ENCODE measurements at regions not wholly inside any gene's neighbourhood (a gene's known extent, or its start where the extent isn't known, plus 50 kb on each side); places are given as distances from the start of the nearest gene placed in this dataset.

GRCh38 chr14:96638041-96638855 lies 136.1 kb downstream of the PAPOLA start:
- no peak overlapping the region for H2BK5ac ChIP-seq (ENCODE audit: low read depth, low read length)
- no peak overlapping the region for H3K18ac ChIP-seq (ENCODE audit: extremely low read depth, low read length)
- H2BK120ac ChIP-seq (replicated peaks; ENCODE audit: low read depth, low read length): no peak overlapping the region
- no peak overlapping the region for H3K23ac ChIP-seq (ENCODE audit: insufficient read length)
- H3K56ac ChIP-seq (replicated peaks; ENCODE audit: insufficient read length, low read depth, low read length): no peak overlapping the region
- no peak overlapping the region for H3K4ac ChIP-seq (replicated peaks; ENCODE audit: insufficient read length, low read depth, low read length)
- ChIA-PET POLR2A (ENCODE audit: partially characterized antibody) (no interaction called here), CTCF (ENCODE audit: partially characterized antibody) (interaction anchor here (1.0 to 1.2 kb wide), 3 partner anchors 9 to 22 kb away, joined by 3 read pairs; no protein-coding TSS in a partner anchor)
- no peak overlapping the region for H4K5ac ChIP-seq (ENCODE audit: insufficient read length, low read depth, low read length)
- no peak overlapping the region for H3K4me2 ChIP-seq (ENCODE audit: insufficient read depth in 1 of 2, low read depth in 2 of 2, low read length in 2 of 2)
- no peak overlapping the region for H2AK5ac ChIP-seq (ENCODE audit: low read depth, low read length)
- H3K23me2 ChIP-seq (ENCODE audit: low read depth, low read length): no peaks in the 10 kb centered on the region
- H2BK15ac ChIP-seq (ENCODE audit: low read length): no peak overlapping the region
- H2BK20ac ChIP-seq (ENCODE audit: low read length): no peak overlapping the region
- no peaks in the 10 kb centered on the region for H3K9me3 ChIP-seq (ENCODE audit: insufficient read depth in 2 of 2, low read depth in 1 of 2, low read length in 1 of 2)
- peak in 1 of 2 experiments; percentile 23 for DNase-seq (ENCODE audit: low read depth in 1 of 2, low spot score in 2 of 2)
- no peaks in the 10 kb centered on the region for H3K79me1 ChIP-seq (ENCODE audit: low read depth, low read length)
- no peak overlapping the region for H3K27ac ChIP-seq (ENCODE audit: low read depth, low read length)
- no peak overlapping the region for H4K91ac ChIP-seq (replicated peaks; ENCODE audit: insufficient read length, low read length)
- no peak overlapping the region for H3K4me3 ChIP-seq (ENCODE audit: extremely low read depth in 1 of 4, insufficient read depth in 2 of 4, low read depth in 3 of 4, low read length in 4 of 4)
- H3K27me3 ChIP-seq (replicated peaks in 1 of 4; ENCODE audit: control insufficient read depth in 3 of 4, extremely low read depth in 1 of 4, insufficient read depth in 3 of 4, low read length in 3 of 4): no peaks in the 10 kb centered on the region
- H3K36me3 ChIP-seq (ENCODE audit: control insufficient read depth in 2 of 4, insufficient read depth in 4 of 4, low read length in 3 of 4): no peaks in the 10 kb centered on the region
- no peaks in the 10 kb centered on the region for H3K4me1 ChIP-seq (replicated peaks in 1 of 4; ENCODE audit: control insufficient read depth in 3 of 4, insufficient read depth in 4 of 4, low read length in 3 of 4)
- H2AFZ ChIP-seq (ENCODE audit: low read length): no peak overlapping the region
- 0 out of 2 replicates have a peak overlapping the region, but pooled peaks have one; percentile 5 for H2BK12ac ChIP-seq (ENCODE audit: low read depth, low read length)
- no peaks in the 10 kb centered on the region for H4K20me1 ChIP-seq (replicated peaks in 1 of 2; ENCODE audit: control insufficient read depth in 1 of 2, insufficient read depth in 2 of 2, low read length in 2 of 2)
- H3K14ac ChIP-seq (ENCODE audit: insufficient read length): no peak overlapping the region
- no peak for TF ChIP-seq EP300 (IDR thresholded peaks at IDR 0.05; ENCODE audit: borderline replicate concordance in 1 of 2, low read depth in 2 of 2, low read length in 2 of 2)
- no peak for TF ChIP-seq SP1 (IDR thresholded peaks at IDR 0.05; ENCODE audit: low read depth, low read length)
- TF ChIP-seq RXRA (IDR thresholded peaks at IDR 0.05; ENCODE audit: insufficient read depth, low read depth, low read length): no peak
- no peak for TF ChIP-seq CEBPB (IDR thresholded peaks at IDR 0.05; ENCODE audit: low read depth, low read length)
- TF ChIP-seq TBP (IDR thresholded peaks at IDR 0.05; ENCODE audit: low read depth, low read length): no peak
- TF ChIP-seq HDAC2 (IDR thresholded peaks at IDR 0.05; ENCODE audit: borderline replicate concordance in 1 of 2, low read depth in 2 of 2, low read length in 2 of 2): no peak
- no peak for TF ChIP-seq SIX5 (IDR thresholded peaks at IDR 0.05; ENCODE audit: low read depth, low read length)
- no peaks in the 10 kb centered on the region for H3K79me2 ChIP-seq (ENCODE audit: control insufficient read depth in 1 of 2, insufficient read depth in 2 of 2, low read length in 2 of 2)
- no peak overlapping the region for H3K9ac ChIP-seq (replicated peaks in 1 of 4; ENCODE audit: extremely low read depth in 1 of 4, low read depth in 3 of 4, low read length in 3 of 4)
- no peak overlapping the region for H4K8ac ChIP-seq (ENCODE audit: extremely low read depth, insufficient read depth, low read length)
- no peak for FAIRE-seq
- WGBS, 2 experiments (ENCODE audit: extremely low coverage in 1 of 2, insufficient coverage in 1 of 2, insufficient read length in 1 of 2, insufficient replicate concordance in 2 of 2, low coverage in 1 of 2, low lambda C conversion rate in 2 of 2, missing lambda C conversion rate in 1 of 2): 68% methylated on average over 12 of the region's 12 CpGs; no CpG with 5 or more reads in 1 of the 2 experiments
